H9 (cell line): ENCODE measurements at regions not wholly inside any gene's neighbourhood (a gene's known extent, or its start where the extent isn't known, plus 50 kb on each side); places are given as distances from the start of the nearest gene placed in this dataset.

Source experiments
- DNase-seq: peaks from one replicate; pipeline ENCODE4 v3.0.0-alpha.2; 2017
- H2AFZ ChIP-seq: one replicate; pipeline ENCODE4 v1.6.1; 2013; ENCODE audit warnings: mild to moderate bottlenecking, low read length, control low read depth, moderate library complexity
- H2AK5ac ChIP-seq: 2 replicates; pipeline ENCODE4 v1.6.1; 2013; ENCODE audit warnings: low read length, control low read depth, mixed read lengths; ENCODE audit not compliant: insufficient read length
- H2BK120ac ChIP-seq: one replicate; pipeline ENCODE4 v1.6.1; 2013; ENCODE audit warnings: low read depth, mild to moderate bottlenecking, low read length, control low read depth, inconsistent platforms; ENCODE audit not compliant: poor library complexity, severe bottlenecking
- H2BK12ac ChIP-seq: 2 replicates; pipeline ENCODE4 v1.6.1; 2013; ENCODE audit warnings: low read length, control low read depth, mixed read lengths, low read depth; ENCODE audit not compliant: insufficient read length
- H2BK15ac ChIP-seq: 2 replicates; pipeline ENCODE4 v1.6.1; 2013; ENCODE audit warnings: low read depth, low read length, control low read depth
- H2BK20ac ChIP-seq: one replicate; pipeline ENCODE4 v1.6.1; 2013; ENCODE audit warnings: low read depth, mild to moderate bottlenecking, low read length, control low read depth, inconsistent platforms; ENCODE audit not compliant: poor library complexity, severe bottlenecking
- H2BK5ac ChIP-seq: 2 replicates; pipeline ENCODE4 v1.6.1; 2013; ENCODE audit warnings: low read length, control low read depth, mixed read lengths; ENCODE audit not compliant: insufficient read length
- H3K14ac ChIP-seq: 2 replicates; pipeline ENCODE4 v1.6.1; 2013; ENCODE audit warnings: low read length, control low read depth; ENCODE audit not compliant: insufficient read depth
- H3K18ac ChIP-seq: 2 replicates; pipeline ENCODE4 v1.6.1; 2013; ENCODE audit warnings: low read depth, mild to moderate bottlenecking, mixed read lengths, low read length, control low read depth; ENCODE audit not compliant: insufficient read length
- H3K23ac ChIP-seq: 2 replicates; pipeline ENCODE4 v1.6.1; 2013; ENCODE audit warnings: low read length, control low read depth, mixed read lengths, low read depth; ENCODE audit not compliant: insufficient read length
- H3K23me2 ChIP-seq: 2 replicates; pipeline ENCODE4 v1.6.1; 2013; ENCODE audit warnings: low read depth, mild to moderate bottlenecking, mixed read lengths, low read length, control low read depth; ENCODE audit not compliant: insufficient read length, poor library complexity, severe bottlenecking
- H3K27ac ChIP-seq: 2 replicates; pipeline ENCODE4 v1.5.1; 2013; ENCODE audit warnings: low read length, control low read depth, mixed read lengths, low read depth; ENCODE audit not compliant: insufficient read length
- H3K27me3 ChIP-seq: 2 replicates; pipeline ENCODE4 v1.6.1; 2013; ENCODE audit warnings: low read length, control low read depth, inconsistent platforms; ENCODE audit not compliant: insufficient read depth
- H3K4ac ChIP-seq: 2 replicates; pipeline ENCODE4 v1.6.1; 2013; ENCODE audit warnings: low read depth, mild to moderate bottlenecking, control low read depth, inconsistent platforms, low read length, moderate library complexity
- H3K4me1 ChIP-seq: 2 replicates; pipeline ENCODE4 v1.6.1; 2013; ENCODE audit warnings: low read length, control low read depth, inconsistent platforms; ENCODE audit not compliant: insufficient read depth
- H3K4me2 ChIP-seq: 2 replicates; pipeline ENCODE4 v1.6.1; 2013; ENCODE audit warnings: low read length, control low read depth, mixed read lengths; ENCODE audit not compliant: insufficient read length, insufficient read depth
- H3K56ac ChIP-seq: 2 replicates; pipeline ENCODE4 v1.6.1; 2013; ENCODE audit warnings: low read depth, mild to moderate bottlenecking, mixed read lengths, low read length, control low read depth; ENCODE audit not compliant: insufficient read length
- H3K79me1 ChIP-seq: 2 replicates; pipeline ENCODE4 v1.6.1; 2013; ENCODE audit warnings: low read depth, mild to moderate bottlenecking, moderate library complexity, low read length, control low read depth, inconsistent platforms; ENCODE audit not compliant: insufficient read depth, poor library complexity, severe bottlenecking
- H3K79me2 ChIP-seq: 2 replicates; pipeline ENCODE4 v1.6.1; 2013; ENCODE audit warnings: low read length, control low read depth, inconsistent platforms; ENCODE audit not compliant: insufficient read depth
- H3K9ac ChIP-seq: 2 replicates; pipeline ENCODE4 v1.6.1; 2013; ENCODE audit warnings: low read length, control low read depth, mixed read lengths; ENCODE audit not compliant: insufficient read length; ENCODE audit errors: extremely low read depth
- H3K9me3 ChIP-seq: one replicate; pipeline ENCODE4 v1.6.1; 2013; ENCODE audit warnings: low read depth, low read length, inconsistent platforms; ENCODE audit not compliant: control insufficient read depth
- H3T11ph ChIP-seq: one replicate; pipeline ENCODE4 v1.6.1; 2013; ENCODE audit warnings: mild to moderate bottlenecking, low read length, control low read depth, inconsistent platforms
- H4K20me1 ChIP-seq: one replicate; pipeline ENCODE4 v1.6.1; 2013; ENCODE audit not compliant: control insufficient read depth, insufficient read length, insufficient read depth
- H4K5ac ChIP-seq: 2 replicates; pipeline ENCODE4 v1.6.1; 2013; ENCODE audit warnings: low read depth, mild to moderate bottlenecking, mixed read lengths, low read length, control low read depth; ENCODE audit not compliant: insufficient read length
- H4K8ac ChIP-seq: replicated peaks from 2 replicates; pipeline ENCODE4 v1.6.1; 2013; ENCODE audit warnings: low read length, control low read depth, mixed read lengths, low read depth; ENCODE audit not compliant: insufficient read length
- H4K91ac ChIP-seq: 2 replicates; pipeline ENCODE4 v1.6.1; 2013; ENCODE audit warnings: low read depth, mild to moderate bottlenecking, moderate library complexity, mixed read lengths, low read length, control low read depth; ENCODE audit not compliant: insufficient read length
- H3K27ac Mint-ChIP-seq, 3 experiments: 2 replicates in 2 of 3; 3 replicates in 1 of 3; pipeline ENCODE4 v1.8.0; 2020 to 2021; ENCODE audit warnings: mixed read lengths in 3 of 3, mild to moderate bottlenecking in 1 of 3, moderate library complexity in 1 of 3
- H3K27me3 Mint-ChIP-seq: 2 replicates; pipeline ENCODE4 v1.8.0; 2021; ENCODE audit warnings: low read depth, mild to moderate bottlenecking, moderate library complexity, mixed read lengths
- H3K36me3 Mint-ChIP-seq, 3 experiments: 2 replicates in 2 of 3; 3 replicates in 1 of 3; pipeline ENCODE4 v1.8.0; 2020 to 2021; ENCODE audit warnings: low read depth in 3 of 3, mixed read lengths in 3 of 3; ENCODE audit not compliant: insufficient read depth in 1 of 3
- H3K4me1 Mint-ChIP-seq, 2 experiments: 2 replicates each; pipeline ENCODE4 v1.8.0; 2020; ENCODE audit warnings: mixed read lengths in 2 of 2
- H3K4me3 Mint-ChIP-seq, 2 experiments: 2 replicates in 1 of 2; 3 replicates in 1 of 2; pipeline ENCODE4 v1.8.0; 2020 to 2021; ENCODE audit warnings: mild to moderate bottlenecking in 2 of 2, mixed read lengths in 2 of 2, moderate library complexity in 1 of 2
- H3K9me3 Mint-ChIP-seq, 2 experiments: 2 replicates in 1 of 2; 3 replicates in 1 of 2; pipeline ENCODE4 v1.8.0; 2020; ENCODE audit warnings: mild to moderate bottlenecking in 2 of 2, mixed read lengths in 2 of 2, moderate library complexity in 1 of 2
- CTCF ChIP-seq: fragments of 200-600 bp; sonication (generic); conservative IDR thresholded peaks from 3 replicates; pipeline ENCODE4 v1.8.0; 2021; ENCODE audit warnings: antibody characterized with exemption, mild to moderate bottlenecking
- WGBS: extraction: QIAGEN DNeasy Blood & Tissue Kit; methylation state at CpG from one replicate; pipeline ENCODE4 v1.1.7; 2013; ENCODE audit warnings: missing lambda C conversion rate, low lambda C conversion rate, mixed read lengths; ENCODE audit not compliant: insufficient read length; ENCODE audit errors: extremely low coverage; 5-methylcytosine and 5-hydroxymethylcytosine counted together

GRCh38 chr3:159208050-159208449 lies 406.2 kb downstream of the MFSD1 start:
- no peaks in the 10 kb centered on the region for H3K4me1 ChIP-seq
- no peak overlapping the region for H2BK20ac ChIP-seq
- no CpG with 5 or more reads among the region's 2 CpGs for WGBS
- H3K23ac ChIP-seq, result no peak overlapping the region
- no peaks in the 10 kb centered on the region for H4K20me1 ChIP-seq
- H4K5ac ChIP-seq, result no peak overlapping the region
- no peak overlapping the region for H2AK5ac ChIP-seq
- no peak overlapping the region for H2AFZ ChIP-seq
- H3K79me1 ChIP-seq, result no peaks in the 10 kb centered on the region
- H2BK120ac ChIP-seq, result no peak overlapping the region
- H4K91ac ChIP-seq, result no peak overlapping the region
- H4K8ac ChIP-seq, result no peak overlapping the region
- no peak overlapping the region for H3K9ac ChIP-seq
- no peak overlapping the region for H3K4me3 Mint-ChIP-seq
- H3K36me3 Mint-ChIP-seq, result peaks cover 0 to 3% (median 1%) of the 10 kb centered on the region in 3 experiments; a peak in 2 of 7 replicates
- no peak overlapping the region for H3K4me2 ChIP-seq
- no peaks in the 10 kb centered on the region for H3K23me2 ChIP-seq
- H3K14ac ChIP-seq, result peak overlapping the region; percentile 56; the same call in 1 of the 2 replicates
- no peaks in the 10 kb centered on the region for H3K4me1 Mint-ChIP-seq
- H3K27ac ChIP-seq, result no peak overlapping the region
- H2BK5ac ChIP-seq, result no peak overlapping the region
- H2BK12ac ChIP-seq, result no peak overlapping the region
- H2BK15ac ChIP-seq, result no peak overlapping the region
- H3K79me2 ChIP-seq, result no peaks in the 10 kb centered on the region
- no peak overlapping the region for H3K18ac ChIP-seq
- no peaks in the 10 kb centered on the region; the same call in 1 of the 2 replicates for H3K27me3 Mint-ChIP-seq
- H3T11ph ChIP-seq, result no peak overlapping the region
- H3K9me3 Mint-ChIP-seq, result peaks cover 4 to 9% of the 10 kb centered on the region in 2 experiments
- no peaks in the 10 kb centered on the region for H3K9me3 ChIP-seq
- H3K56ac ChIP-seq, result no peak overlapping the region
- TF ChIP-seq CTCF, result no peak
- no peaks in the 10 kb centered on the region for H3K27me3 ChIP-seq
- no peak overlapping the region for H3K4ac ChIP-seq
- H3K27ac Mint-ChIP-seq, result no peak overlapping the region
- no peak for DNase-seq
